Esophagus muscularis mucosa (tissue), 3 donors: ENCODE measurements at regions not wholly inside any gene's neighbourhood (a gene's known extent, or its start where the extent isn't known, plus 50 kb on each side); places are given as distances from the start of the nearest gene placed in this dataset.

ENCODE experiments used
- EP300 ChIP-seq: sonication (generic); formaldehyde crosslinking; IDR thresholded peaks from one replicate; pipeline ENCODE4 v1.6.1; 2017; ENCODE audit warnings: antibody characterized with exemption
- POLR2A ChIP-seq: fragments of 450-650 bp; IDR thresholded peaks from one replicate; pipeline ENCODE4 v1.6.1; 2017; ENCODE audit warnings: antibody characterized with exemption, moderate library complexity, mild to moderate bottlenecking, low read depth
- POLR2AphosphoS5 ChIP-seq, 2 donors: sonication (generic); formaldehyde crosslinking; IDR thresholded peaks; one replicate each; pipeline ENCODE4 v1.6.1; 2017; ENCODE audit warnings: antibody characterized with exemption in 2 of 2

DNA sequence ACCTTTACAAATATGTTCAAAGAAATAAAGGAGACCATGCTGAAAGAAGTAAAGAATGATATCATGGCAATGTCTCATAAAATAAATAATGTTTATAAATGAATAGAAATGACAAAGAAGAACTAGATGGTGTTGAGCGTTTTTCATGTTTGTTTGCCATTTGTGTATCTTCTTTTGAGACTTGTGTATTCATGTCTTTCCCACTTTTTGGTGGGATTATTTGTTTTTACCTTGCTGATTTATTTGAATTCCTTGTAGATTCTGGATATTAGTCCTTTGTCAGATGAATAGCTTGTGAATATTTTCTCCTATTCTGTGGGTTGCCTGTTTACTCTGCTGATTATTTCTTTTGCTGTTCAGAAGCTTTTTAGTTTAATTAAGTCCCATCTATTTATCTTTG is 732.4 kb downstream of the FAT4 start:
- TF ChIP-seq POLR2A (no peak), POLR2AphosphoS5 (IDR thresholded peaks at IDR 0.05) (no peak), EP300 (no peak)
